HepG2 (cell line): ENCODE measurements at regions not wholly inside any gene's neighbourhood (a gene's known extent, or its start where the extent isn't known, plus 50 kb on each side); places are given as distances from the start of the nearest gene placed in this dataset.

Experiments used
- ARHGAP35 ChIP-seq: sonication (generic); formaldehyde crosslinking; IDR thresholded peaks from 2 replicates; pipeline ENCODE4 v1.9.0; 2022; ENCODE audit warnings: mild to moderate bottlenecking, inconsistent platforms, moderate library complexity, missing genetic modification reagents, borderline replicate concordance
- CERS6 ChIP-seq: sonication (generic); formaldehyde crosslinking; IDR thresholded peaks from 2 replicates; pipeline ENCODE4 v1.5.0; 2020; ENCODE audit warnings: missing genetic modification reagents
- CTCF ChIP-seq: sonication (generic); formaldehyde crosslinking; IDR thresholded peaks from 2 replicates; pipeline ENCODE4 v1.5.0; 2020; ENCODE audit warnings: mild to moderate bottlenecking, missing genetic modification reagents, moderate library complexity
- HHEX ChIP-seq: IDR thresholded peaks from 2 replicates; pipeline ENCODE4 v1.6.1; 2016; ENCODE audit warnings: control low read depth
- HMGA1 ChIP-seq: sonication (generic); formaldehyde crosslinking; conservative IDR thresholded peaks from 2 replicates; pipeline ENCODE4 v1.4.0; 2020; ENCODE audit warnings: missing genetic modification reagents
- IKZF1 ChIP-seq: fragments of 450-650 bp; IDR thresholded peaks from 2 replicates; pipeline ENCODE4 v1.7.1; 2016
- KLF9 ChIP-seq: IDR thresholded peaks from 2 replicates; pipeline ENCODE4 v1.6.1; 2016; ENCODE audit warnings: low read depth
- MEIS2 ChIP-seq: sonication (generic); formaldehyde crosslinking; IDR thresholded peaks from 2 replicates; pipeline ENCODE4 v1.9.0; 2021; ENCODE audit warnings: mild to moderate bottlenecking, missing genetic modification reagents
- MLLT10 ChIP-seq: sonication (generic); formaldehyde crosslinking; IDR thresholded peaks from 2 replicates; pipeline ENCODE4 v1.4.0; 2020; ENCODE audit warnings: missing genetic modification reagents
- REPIN1 ChIP-seq: sonication (generic); formaldehyde crosslinking; IDR thresholded peaks from 2 replicates; pipeline ENCODE4 v1.8.0; 2022; ENCODE audit warnings: missing genetic modification reagents, low read depth, mild to moderate bottlenecking, borderline replicate concordance
- SMYD3 ChIP-seq: sonication (generic); formaldehyde crosslinking; IDR thresholded peaks from 2 replicates; pipeline ENCODE4 v1.8.1; 2023; ENCODE audit warnings: mild to moderate bottlenecking, missing genetic modification reagents
- SNAPC5 ChIP-seq: sonication (generic); formaldehyde crosslinking; IDR thresholded peaks from 2 replicates; pipeline ENCODE4 v1.8.1; 2023; ENCODE audit warnings: mild to moderate bottlenecking, missing genetic modification reagents, borderline replicate concordance
- THAP9 ChIP-seq: sonication (generic); formaldehyde crosslinking; IDR thresholded peaks from 2 replicates; pipeline ENCODE4; 2020; ENCODE audit warnings: missing genetic modification reagents, mild to moderate bottlenecking, borderline replicate concordance
- TMF1 ChIP-seq: sonication (generic); formaldehyde crosslinking; IDR thresholded peaks from 2 replicates; pipeline ENCODE4 v1.8.1; 2022; ENCODE audit warnings: low read depth, missing genetic modification reagents
- ZBTB20 ChIP-seq: sonication (generic); formaldehyde crosslinking; IDR thresholded peaks from 2 replicates; pipeline ENCODE4 v1.8.1; 2023; ENCODE audit warnings: missing genetic modification reagents, low read depth, mild to moderate bottlenecking, borderline replicate concordance
- ZBTB7A ChIP-seq: sonication (generic); formaldehyde crosslinking; IDR thresholded peaks from 2 replicates; pipeline ENCODE4 v1.8.0; 2022; ENCODE audit warnings: mild to moderate bottlenecking, missing genetic modification reagents
- ZNF12 ChIP-seq: sonication (generic); formaldehyde crosslinking; IDR thresholded peaks from 2 replicates; pipeline ENCODE4 v1.5.0; 2020; ENCODE audit warnings: missing genetic modification reagents
- ZNF20 ChIP-seq: sonication (generic); formaldehyde crosslinking; IDR thresholded peaks from 2 replicates; pipeline ENCODE4 v1.4.0; 2020; ENCODE audit warnings: mild to moderate bottlenecking, moderate library complexity, missing genetic modification reagents
- ZNF207 ChIP-seq: fragments of 450-650 bp; IDR thresholded peaks from 2 replicates; pipeline ENCODE4 v1.6.1; 2016; ENCODE audit warnings: antibody characterized with exemption, borderline replicate concordance
- ZNF232 ChIP-seq: sonication (generic); formaldehyde crosslinking; IDR thresholded peaks from 2 replicates; pipeline ENCODE4 v1.4.0; 2020; ENCODE audit warnings: missing genetic modification reagents, borderline replicate concordance
- ZNF281 ChIP-seq: sonication (generic); formaldehyde crosslinking; IDR thresholded peaks from 2 replicates; pipeline ENCODE4 v1.4.0; 2020; ENCODE audit warnings: missing genetic modification reagents, borderline replicate concordance
- ZNF558 ChIP-seq: sonication (generic); formaldehyde crosslinking; IDR thresholded peaks from 2 replicates; pipeline ENCODE4 v1.9.0; 2022; ENCODE audit warnings: mild to moderate bottlenecking, missing genetic modification reagents, borderline replicate concordance
- ZNF589 ChIP-seq: sonication (generic); formaldehyde crosslinking; conservative IDR thresholded peaks from 2 replicates; pipeline ENCODE4 v1.8.0; 2022; ENCODE audit warnings: mild to moderate bottlenecking, moderate library complexity, missing genetic modification reagents
- ZNF670 ChIP-seq: sonication (generic); formaldehyde crosslinking; IDR thresholded peaks from 2 replicates; pipeline ENCODE4 v1.8.0; 2022; ENCODE audit warnings: mild to moderate bottlenecking, missing genetic modification reagents, borderline replicate concordance

GRCh38 chr20:23232679-23233308 lies 117.8 kb upstream of the NXT1 start (continued):
- TF ChIP-seq CERS6 (CRISPR knock-in tag) (no peak), ZNF589 (CRISPR knock-in tag) (no peak), IKZF1 (no peak), HMGA1 (no peak), ZNF670 (CRISPR knock-in tag) (no peak), SMYD3 (CRISPR knock-in tag) (no peak), ZNF12 (no peak), KLF9 (CRISPR knock-in tag) (no peak), ARHGAP35 (CRISPR knock-in tag) (no peak), CTCF (CRISPR knock-in tag) (peak; percentile 55), MLLT10 (CRISPR knock-in tag) (no peak), SNAPC5 (no peak), ZNF232 (no peak), THAP9 (CRISPR knock-in tag) (no peak), HHEX (CRISPR knock-in tag) (no peak), REPIN1 (CRISPR knock-in tag) (no peak), ZBTB20 (CRISPR knock-in tag) (no peak), ZNF558 (CRISPR knock-in tag) (no peak), MEIS2 (no peak), ZNF281 (CRISPR knock-in tag) (no peak), ZNF20 (CRISPR knock-in tag) (no peak), ZBTB7A (CRISPR knock-in tag) (no peak), ZNF207 (no peak), TMF1 (CRISPR knock-in tag) (no peak)
